Liver (tissue), 8 donors: ENCODE measurements at regions not wholly inside any gene's neighbourhood (a gene's known extent, or its start where the extent isn't known, plus 50 kb on each side); places are given as distances from the start of the nearest gene placed in this dataset.

Experiments
- DNase-seq: peaks from one replicate; pipeline ENCODE4 v3.0.0-alpha.2; 2017; ENCODE audit warnings: low spot score
- H3K27ac ChIP-seq, 2 donors: one replicate each; pipeline ENCODE4 v1.7.0; 2013; ENCODE audit warnings: inconsistent platforms in 2 of 2, low read length in 2 of 2, control low read depth in 1 of 2, low read depth in 1 of 2, mild to moderate bottlenecking in 1 of 2
- H3K27me3 ChIP-seq, 4 donors: one replicate each; pipeline versions ENCODE4 v1.6.1 to v1.7.0; 2013; ENCODE audit warnings: low read length in 3 of 4, inconsistent platforms in 1 of 4, mild to moderate bottlenecking in 1 of 4, moderate library complexity in 1 of 4; ENCODE audit not compliant: control insufficient read depth in 4 of 4, insufficient read depth in 4 of 4
- H3K36me3 ChIP-seq, 4 donors: one replicate each; pipeline versions ENCODE4 v1.6.1 to v1.7.0; 2013; ENCODE audit warnings: low read length in 3 of 4, mild to moderate bottlenecking in 3 of 4, low read depth in 1 of 4, moderate library complexity in 1 of 4; ENCODE audit not compliant: control insufficient read depth in 4 of 4, insufficient read depth in 3 of 4
- H3K4me1 ChIP-seq, 4 donors: one replicate each; pipeline versions ENCODE4 v1.6.1 to v1.7.0; 2013; ENCODE audit warnings: low read length in 3 of 4, mild to moderate bottlenecking in 3 of 4, moderate library complexity in 1 of 4; ENCODE audit not compliant: control insufficient read depth in 4 of 4, insufficient read depth in 4 of 4
- H3K4me3 ChIP-seq, 3 donors: one replicate each; pipeline versions ENCODE4 v1.6.1 to v1.7.0; 2013; ENCODE audit warnings: low read length in 3 of 3, control low read depth in 1 of 3, low read depth in 1 of 3, mild to moderate bottlenecking in 1 of 3
- H3K9ac ChIP-seq, 2 donors: one replicate each; pipeline ENCODE4 v1.7.0; 2013; ENCODE audit warnings: low read length in 2 of 2, mild to moderate bottlenecking in 2 of 2, moderate library complexity in 2 of 2, control low read depth in 1 of 2, low read depth in 1 of 2
- H3K9me3 ChIP-seq, 4 donors: one replicate each; pipeline versions ENCODE4 v1.6.1 to v1.7.0; 2013; ENCODE audit warnings: low read length in 3 of 4; ENCODE audit not compliant: control insufficient read depth in 4 of 4
- EGR1 ChIP-seq, 2 donors: IDR thresholded peaks; 2 replicates each; pipeline ENCODE4 v1.6.1; 2016 to 2018; ENCODE audit warnings: antibody characterized with exemption in 2 of 2, low read depth in 2 of 2
- FOXA1 ChIP-seq: IDR thresholded peaks from 2 replicates; pipeline ENCODE4 v1.6.1; 2016; ENCODE audit warnings: antibody characterized with exemption
- FOXA2 ChIP-seq: IDR thresholded peaks from 2 replicates; pipeline ENCODE4 v1.6.1; 2016; ENCODE audit warnings: antibody characterized with exemption
- GABPA ChIP-seq, 2 donors: IDR thresholded peaks in 1 of 2; conservative IDR thresholded peaks in 1 of 2; 2 replicates each; pipeline ENCODE4 v1.6.1; 2016; ENCODE audit warnings: antibody characterized with exemption in 2 of 2, mild to moderate bottlenecking in 1 of 2, moderate library complexity in 1 of 2
- HNF4A ChIP-seq, 2 donors: conservative IDR thresholded peaks; 2 replicates each; pipeline ENCODE4 v1.6.1; 2016; ENCODE audit warnings: antibody characterized with exemption in 2 of 2, mild to moderate bottlenecking in 2 of 2
- HNF4G ChIP-seq: IDR thresholded peaks from 2 replicates; pipeline ENCODE4 v1.6.1; 2016; ENCODE audit warnings: antibody characterized with exemption
- JUND ChIP-seq, 2 donors: IDR thresholded peaks; 2 replicates each; pipeline ENCODE4 v1.6.1; 2016; ENCODE audit warnings: antibody characterized with exemption in 2 of 2
- MAX ChIP-seq: IDR thresholded peaks from 2 replicates; pipeline ENCODE4 v1.6.1; 2016; ENCODE audit warnings: antibody characterized with exemption
- NR2F2 ChIP-seq: IDR thresholded peaks from 2 replicates; pipeline ENCODE4 v1.6.1; 2016; ENCODE audit warnings: antibody characterized with exemption
- RAD21 ChIP-seq, 2 donors: IDR thresholded peaks; 2 replicates each; pipeline ENCODE4 v1.6.1; 2016; ENCODE audit warnings: antibody characterized with exemption in 2 of 2, mild to moderate bottlenecking in 2 of 2
- RXRA ChIP-seq, 2 donors: IDR thresholded peaks; 2 replicates each; pipeline ENCODE4 v1.6.1; 2017 to 2018; ENCODE audit warnings: antibody characterized with exemption in 2 of 2, mild to moderate bottlenecking in 1 of 2
- SP1 ChIP-seq: IDR thresholded peaks from 2 replicates; pipeline ENCODE4 v1.6.1; 2018; ENCODE audit warnings: antibody characterized with exemption, mild to moderate bottlenecking
- TAF1 ChIP-seq: conservative IDR thresholded peaks from 2 replicates; pipeline ENCODE4 v1.6.1; 2016; ENCODE audit warnings: antibody characterized with exemption, mild to moderate bottlenecking
- YY1 ChIP-seq: IDR thresholded peaks from 2 replicates; pipeline ENCODE4 v1.6.1; 2016; ENCODE audit warnings: antibody characterized with exemption, mild to moderate bottlenecking
- ZBTB33 ChIP-seq: IDR thresholded peaks from 2 replicates; pipeline ENCODE4 v1.6.1; 2016; ENCODE audit warnings: antibody characterized with exemption
- WGBS: extraction: QIAGEN DNeasy Blood & Tissue Kit; methylation state at CpG from one replicate; pipeline ENCODE4 v1.1.7; 2013; 5-methylcytosine and 5-hydroxymethylcytosine counted together
- TF ChIP-seq, protein P1 (sequence below): IDR thresholded peaks from 2 replicates; pipeline ENCODE4 v1.6.1; 2016; ENCODE audit warnings: antibody characterized with exemption
- TF ChIP-seq, protein P2 (sequence below): IDR thresholded peaks from 2 replicates; pipeline ENCODE4 v1.6.1; 2016; ENCODE audit warnings: antibody characterized with exemption, mild to moderate bottlenecking
- TF ChIP-seq, protein P3 (sequence below): fragments of 150-350 bp; IDR thresholded peaks from 2 replicates; pipeline ENCODE4 v1.5.1; 2017; ENCODE audit warnings: improper control_type of control experiment, low read depth, low read length; ENCODE audit not compliant: missing input control
- donor health status: healthy.
- donor health status: healthy.
- donor health status: healthy.
- donor health status: healthy.
- donor health status: healthy.

GRCh38 chr17:63019138-63019873 lies 53.3 kb downstream of the TANC2 start:
- Histone ChIP-seq H3K9me3 (no peaks in the 10 kb centered on the region), H3K27ac (no peak overlapping the region), H3K4me1 (no peaks in the 10 kb centered on the region), H3K27me3 (no peaks in the 10 kb centered on the region), H3K9ac (no peak overlapping the region), H3K36me3 (no peaks in the 10 kb centered on the region), H3K4me3 (no peak overlapping the region)
- no peak for DNase-seq
- TF ChIP-seq EGR1 (IDR thresholded peaks at IDR 0.05; ENCODE audit: low read depth in 2 of 2) (no peak), YY1 (no peak), NR2F2 (no peak), GABPA (IDR thresholded peaks at IDR 0.05 in 1 of 2, conservative IDR thresholded peaks at IDR 0.05 in 1 of 2) (no peak), MAX (no peak), FOXA2 (no peak), JUND (IDR thresholded peaks at IDR 0.05) (no peak), ZBTB33 (no peak), SP1 (no peak), TAF1 (no peak), RAD21 (IDR thresholded peaks at IDR 0.05) (no peak), RXRA (IDR thresholded peaks at IDR 0.05) (no peak), HNF4A (conservative IDR thresholded peaks at IDR 0.05) (no peak), HNF4G (no peak), FOXA1 (no peak)
- TF ChIP-seq, protein P1, sequence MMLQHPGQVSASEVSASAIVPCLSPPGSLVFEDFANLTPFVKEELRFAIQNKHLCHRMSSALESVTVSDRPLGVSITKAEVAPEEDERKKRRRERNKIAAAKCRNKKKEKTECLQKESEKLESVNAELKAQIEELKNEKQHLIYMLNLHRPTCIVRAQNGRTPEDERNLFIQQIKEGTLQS, result no peak
- TF ChIP-seq, protein P2, sequence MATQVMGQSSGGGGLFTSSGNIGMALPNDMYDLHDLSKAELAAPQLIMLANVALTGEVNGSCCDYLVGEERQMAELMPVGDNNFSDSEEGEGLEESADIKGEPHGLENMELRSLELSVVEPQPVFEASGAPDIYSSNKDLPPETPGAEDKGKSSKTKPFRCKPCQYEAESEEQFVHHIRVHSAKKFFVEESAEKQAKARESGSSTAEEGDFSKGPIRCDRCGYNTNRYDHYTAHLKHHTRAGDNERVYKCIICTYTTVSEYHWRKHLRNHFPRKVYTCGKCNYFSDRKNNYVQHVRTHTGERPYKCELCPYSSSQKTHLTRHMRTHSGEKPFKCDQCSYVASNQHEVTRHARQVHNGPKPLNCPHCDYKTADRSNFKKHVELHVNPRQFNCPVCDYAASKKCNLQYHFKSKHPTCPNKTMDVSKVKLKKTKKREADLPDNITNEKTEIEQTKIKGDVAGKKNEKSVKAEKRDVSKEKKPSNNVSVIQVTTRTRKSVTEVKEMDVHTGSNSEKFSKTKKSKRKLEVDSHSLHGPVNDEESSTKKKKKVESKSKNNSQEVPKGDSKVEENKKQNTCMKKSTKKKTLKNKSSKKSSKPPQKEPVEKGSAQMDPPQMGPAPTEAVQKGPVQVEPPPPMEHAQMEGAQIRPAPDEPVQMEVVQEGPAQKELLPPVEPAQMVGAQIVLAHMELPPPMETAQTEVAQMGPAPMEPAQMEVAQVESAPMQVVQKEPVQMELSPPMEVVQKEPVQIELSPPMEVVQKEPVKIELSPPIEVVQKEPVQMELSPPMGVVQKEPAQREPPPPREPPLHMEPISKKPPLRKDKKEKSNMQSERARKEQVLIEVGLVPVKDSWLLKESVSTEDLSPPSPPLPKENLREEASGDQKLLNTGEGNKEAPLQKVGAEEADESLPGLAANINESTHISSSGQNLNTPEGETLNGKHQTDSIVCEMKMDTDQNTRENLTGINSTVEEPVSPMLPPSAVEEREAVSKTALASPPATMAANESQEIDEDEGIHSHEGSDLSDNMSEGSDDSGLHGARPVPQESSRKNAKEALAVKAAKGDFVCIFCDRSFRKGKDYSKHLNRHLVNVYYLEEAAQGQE, result no peak
- TF ChIP-seq, protein P3, sequence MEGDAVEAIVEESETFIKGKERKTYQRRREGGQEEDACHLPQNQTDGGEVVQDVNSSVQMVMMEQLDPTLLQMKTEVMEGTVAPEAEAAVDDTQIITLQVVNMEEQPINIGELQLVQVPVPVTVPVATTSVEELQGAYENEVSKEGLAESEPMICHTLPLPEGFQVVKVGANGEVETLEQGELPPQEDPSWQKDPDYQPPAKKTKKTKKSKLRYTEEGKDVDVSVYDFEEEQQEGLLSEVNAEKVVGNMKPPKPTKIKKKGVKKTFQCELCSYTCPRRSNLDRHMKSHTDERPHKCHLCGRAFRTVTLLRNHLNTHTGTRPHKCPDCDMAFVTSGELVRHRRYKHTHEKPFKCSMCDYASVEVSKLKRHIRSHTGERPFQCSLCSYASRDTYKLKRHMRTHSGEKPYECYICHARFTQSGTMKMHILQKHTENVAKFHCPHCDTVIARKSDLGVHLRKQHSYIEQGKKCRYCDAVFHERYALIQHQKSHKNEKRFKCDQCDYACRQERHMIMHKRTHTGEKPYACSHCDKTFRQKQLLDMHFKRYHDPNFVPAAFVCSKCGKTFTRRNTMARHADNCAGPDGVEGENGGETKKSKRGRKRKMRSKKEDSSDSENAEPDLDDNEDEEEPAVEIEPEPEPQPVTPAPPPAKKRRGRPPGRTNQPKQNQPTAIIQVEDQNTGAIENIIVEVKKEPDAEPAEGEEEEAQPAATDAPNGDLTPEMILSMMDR, result no peak
- 95% methylated on average over 6 of the region's 6 CpGs for WGBS
